ENCODE measurements at regions not wholly inside any gene's neighbourhood (a gene's known extent, or its start where the extent isn't known, plus 50 kb on each side); places are given as distances from the start of the nearest gene placed in this dataset.

- no peaks in the 10 kb centered on the region for H3K4me1 Mint-ChIP-seq (ENCODE audit: low read depth in 2 of 2)
- ATAC-seq (replicated peaks) = no peak
- H3K27ac Mint-ChIP-seq = no peak overlapping the region
- H3K4me3 Mint-ChIP-seq = no peak overlapping the region
- peaks cover 8 to 29% of the 10 kb centered on the region in 2 donors for H3K9me3 Mint-ChIP-seq
- no peaks in the 10 kb centered on the region for H3K27me3 Mint-ChIP-seq
- no peak for DNase-seq
- H3K36me3 Mint-ChIP-seq (ENCODE audit: insufficient read depth) = no peaks in the 10 kb centered on the region
Observed at GRCh38 chr2:138170485-138170884, 206.2 kb downstream of the HNMT start.

GRCh38 chr2:138171244-138171643 lies 207.0 kb downstream of the HNMT start:
- Mint-ChIP-seq H3K4me3 (no peak overlapping the region), H3K27ac (no peak overlapping the region), H3K27me3 (no peaks in the 10 kb centered on the region), H3K4me1 (ENCODE audit: low read depth in 2 of 2) (no peaks in the 10 kb centered on the region), H3K36me3 (ENCODE audit: insufficient read depth) (no peaks in the 10 kb centered on the region), H3K9me3 (peaks cover 8 to 29% of the 10 kb centered on the region in 2 donors)
- DNase-seq (no peak), ATAC-seq (replicated peaks) (no peak)

- Mint-ChIP-seq H3K4me1 (ENCODE audit: low read depth in 2 of 2) (no peaks in the 10 kb centered on the region), H3K4me3 (no peak overlapping the region), H3K27ac (no peak overlapping the region), H3K9me3 (peaks cover 1 to 15% of the 10 kb centered on the region in 2 donors), H3K36me3 (ENCODE audit: insufficient read depth) (no peaks in the 10 kb centered on the region), H3K27me3 (no peaks in the 10 kb centered on the region)
- no peak for DNase-seq
- ATAC-seq (replicated peaks) = no peak
Observed at GRCh38 chr2:138175066-138175465, 210.8 kb downstream of the HNMT start.

- Mint-ChIP-seq H3K4me3 (no peak overlapping the region), H3K27me3 (no peaks in the 10 kb centered on the region), H3K4me1 (ENCODE audit: low read depth in 2 of 2) (no peaks in the 10 kb centered on the region), H3K9me3 (peaks cover 1 to 15% of the 10 kb centered on the region in 2 donors), H3K36me3 (ENCODE audit: insufficient read depth) (no peaks in the 10 kb centered on the region), H3K27ac (no peak overlapping the region)
- ATAC-seq (replicated peaks) (no peak), DNase-seq (no peak)
Observed at GRCh38 chr2:138176862-138177439, 212.7 kb downstream of the HNMT start.

- H3K4me1 Mint-ChIP-seq (ENCODE audit: low read depth in 2 of 2) = no peaks in the 10 kb centered on the region
- H3K27ac Mint-ChIP-seq = no peak overlapping the region
- no peaks in the 10 kb centered on the region for H3K36me3 Mint-ChIP-seq (ENCODE audit: insufficient read depth)
- ATAC-seq (replicated peaks) (no peak), DNase-seq (no peak)
- H3K27me3 Mint-ChIP-seq = no peaks in the 10 kb centered on the region
- H3K4me3 Mint-ChIP-seq = no peak overlapping the region
- peaks cover 1 to 15% of the 10 kb centered on the region in 2 donors for H3K9me3 Mint-ChIP-seq
Observed at GRCh38 chr2:138177693-138178092, 213.4 kb downstream of the HNMT start.

- Mint-ChIP-seq H3K4me1 (ENCODE audit: low read depth in 2 of 2) (no peaks in the 10 kb centered on the region), H3K4me3 (no peak overlapping the region), H3K27me3 (no peaks in the 10 kb centered on the region), H3K9me3 (peaks cover 4 to 8% of the 10 kb centered on the region in 2 donors), H3K27ac (no peak overlapping the region), H3K36me3 (ENCODE audit: insufficient read depth) (no peaks in the 10 kb centered on the region)
- ATAC-seq (replicated peaks) (no peak), DNase-seq (no peak)
Observed at GRCh38 chr2:138180692-138181386, 216.6 kb downstream of the HNMT start.

- H3K27me3 Mint-ChIP-seq = no peaks in the 10 kb centered on the region
- peaks cover 4 to 14% of the 10 kb centered on the region in 2 donors for H3K9me3 Mint-ChIP-seq
- H3K4me3 Mint-ChIP-seq = no peak overlapping the region
- ATAC-seq (replicated peaks) = no peak
- H3K36me3 Mint-ChIP-seq (ENCODE audit: insufficient read depth) = peaks cover 3% of the 10 kb centered on the region
- no peak overlapping the region for H3K27ac Mint-ChIP-seq
- no peak for DNase-seq
- H3K4me1 Mint-ChIP-seq (ENCODE audit: low read depth in 2 of 2) = no peaks in the 10 kb centered on the region
Observed at GRCh38 chr2:138182250-138182936, 218.1 kb downstream of the HNMT start.

- H3K4me1 Mint-ChIP-seq (ENCODE audit: low read depth in 2 of 2) = no peaks in the 10 kb centered on the region
- DNase-seq (no peak), ATAC-seq (replicated peaks) (no peak)
- H3K4me3 Mint-ChIP-seq = no peak overlapping the region
- H3K9me3 Mint-ChIP-seq = peaks cover 7 to 15% of the 10 kb centered on the region in 2 donors
- H3K36me3 Mint-ChIP-seq (ENCODE audit: insufficient read depth) = peaks cover 3% of the 10 kb centered on the region
- no peaks in the 10 kb centered on the region for H3K27me3 Mint-ChIP-seq
- H3K27ac Mint-ChIP-seq = no peak overlapping the region
Observed at GRCh38 chr2:138182937-138183312, 218.7 kb downstream of the HNMT start.

- no peak for DNase-seq
- Mint-ChIP-seq H3K27me3 (no peaks in the 10 kb centered on the region), H3K9me3 (peaks cover 7 to 10% of the 10 kb centered on the region in 2 donors), H3K4me1 (ENCODE audit: low read depth in 2 of 2) (no peaks in the 10 kb centered on the region), H3K36me3 (ENCODE audit: insufficient read depth) (peaks cover 3% of the 10 kb centered on the region), H3K4me3 (no peak overlapping the region), H3K27ac (no peak overlapping the region)
- ATAC-seq (replicated peaks) = no peak
Observed at GRCh38 chr2:138183705-138184104, 219.4 kb downstream of the HNMT start.

- ATAC-seq (replicated peaks) (no peak), DNase-seq (no peak)
- Mint-ChIP-seq H3K27ac (peak overlapping the region in 1 of 2 donors; percentile 5), H3K4me3 (no peak overlapping the region), H3K9me3 (peaks cover 7 to 10% of the 10 kb centered on the region in 2 donors), H3K4me1 (ENCODE audit: low read depth in 2 of 2) (no peaks in the 10 kb centered on the region), H3K27me3 (no peaks in the 10 kb centered on the region), H3K36me3 (ENCODE audit: insufficient read depth) (peaks cover 3% of the 10 kb centered on the region)
Observed at GRCh38 chr2:138184428-138184827, 220.2 kb downstream of the HNMT start.

- no peak for ATAC-seq (replicated peaks)
- peaks cover 3% of the 10 kb centered on the region for H3K36me3 Mint-ChIP-seq (ENCODE audit: insufficient read depth)
- no peaks in the 10 kb centered on the region for H3K27me3 Mint-ChIP-seq
- H3K27ac Mint-ChIP-seq = no peak overlapping the region
- no peak overlapping the region for H3K4me3 Mint-ChIP-seq
- H3K9me3 Mint-ChIP-seq = peaks cover 7 to 10% of the 10 kb centered on the region in 2 donors
- H3K4me1 Mint-ChIP-seq (ENCODE audit: low read depth in 2 of 2) = no peaks in the 10 kb centered on the region
- no peak for DNase-seq
Observed at GRCh38 chr2:138185827-138186226, 221.6 kb downstream of the HNMT start.

GRCh38 chr2:138187221-138187620 lies 222.9 kb downstream of the HNMT start:
- H3K27me3 Mint-ChIP-seq = no peaks in the 10 kb centered on the region
- H3K4me1 Mint-ChIP-seq (ENCODE audit: low read depth in 2 of 2) = no peaks in the 10 kb centered on the region
- H3K36me3 Mint-ChIP-seq (ENCODE audit: insufficient read depth) = peaks cover 3% of the 10 kb centered on the region
- ATAC-seq (replicated peaks) = no peak
- H3K4me3 Mint-ChIP-seq = no peak overlapping the region
- no peak for DNase-seq
- peaks cover 7 to 10% of the 10 kb centered on the region in 2 donors for H3K9me3 Mint-ChIP-seq
- H3K27ac Mint-ChIP-seq = no peak overlapping the region

GRCh38 chr2:138190999-138191398 lies 226.7 kb downstream of the HNMT start:
- no peaks in the 10 kb centered on the region for H3K27me3 Mint-ChIP-seq
- peaks cover 4 to 10% of the 10 kb centered on the region in 2 donors for H3K9me3 Mint-ChIP-seq
- H3K4me1 Mint-ChIP-seq (ENCODE audit: low read depth in 2 of 2) = no peaks in the 10 kb centered on the region
- H3K27ac Mint-ChIP-seq = no peak overlapping the region
- ATAC-seq (replicated peaks) = no peak
- H3K4me3 Mint-ChIP-seq = no peak overlapping the region
- peaks cover 3% of the 10 kb centered on the region for H3K36me3 Mint-ChIP-seq (ENCODE audit: insufficient read depth)
- DNase-seq = no peak
